AG04450 (cell line): ENCODE measurements at regions not wholly inside any gene's neighbourhood (a gene's known extent, or its start where the extent isn't known, plus 50 kb on each side); places are given as distances from the start of the nearest gene placed in this dataset. TPM values are rescaled to one million over a fixed set of nuclear protein-coding genes. Genes with fewer than 3 reads are reported as not detected.

Source experiments
- CTCF ChIA-PET: fragments of 300-600, 350-600 bp; formaldehyde crosslinking; extraction: SDS; loops from one replicate; lab custom pipeline; 2022; ENCODE audit warnings: antibody characterized with exemption, inconsistent platforms; lab: Charles Lee
- POLR2A ChIA-PET: fragments of 350-600 bp; formaldehyde crosslinking; extraction: SDS; loops from one replicate; lab custom pipeline; 2021; ENCODE audit warnings: antibody characterized with exemption, inconsistent platforms; lab: Yijun Ruan, JAX
- DNase-seq: peaks from one replicate; pipeline ENCODE4 v3.0.0-alpha.2; 2011; ENCODE audit warnings: low read depth, low spot score
- H3K27ac ChIP-seq: one replicate; pipeline ENCODE4 v1.5.1; 2012; ENCODE audit warnings: low read depth, low read length, control low read depth
- H3K27me3 ChIP-seq: one replicate; pipeline ENCODE4 v1.6.0; 2012; ENCODE audit warnings: low read length; ENCODE audit not compliant: control insufficient read depth, insufficient read depth
- H3K4me3 ChIP-seq: 2 replicates; pipeline ENCODE4 v1.5.1; 2011; ENCODE audit warnings: mild to moderate bottlenecking, low read depth, low read length, control low read depth
- H3K9me3 ChIP-seq: 2 replicates; pipeline ENCODE4 v1.5.1; 2012; ENCODE audit warnings: low read length; ENCODE audit not compliant: control insufficient read depth, insufficient read depth
- CTCF ChIP-seq: IDR thresholded peaks from 2 replicates; pipeline ENCODE4 v1.5.1; 2011; ENCODE audit warnings: low read depth, low read length, control low read depth, inconsistent platforms
- small RNA-seq: library from RNA; depleted of rRNA; stranded (forward); fragments of <200 nt; gene quantifications from one replicate; pipeline ENCODE3, GENCODE V24; 2012; ENCODE audit warnings: low read depth; ENCODE audit not compliant: insufficient read length

GRCh38 chr4:29459926-29460325 lies 1260.2 kb upstream of the PCDH7 start:
- Histone ChIP-seq H3K27me3 (no peaks in the 10 kb centered on the region), H3K27ac (no peak overlapping the region), H3K4me3 (no peak overlapping the region), H3K9me3 (no peaks in the 10 kb centered on the region)
- no peak for TF ChIP-seq CTCF
- POLR2A ChIA-PET: no interaction called here
- DNase-seq: no peak
- CTCF ChIA-PET: no interaction called here

GRCh38 chr4:29467044-29467717 lies 1253.0 kb upstream of the PCDH7 start:
- ChIA-PET POLR2A (no interaction called here), CTCF (no interaction called here)
- Histone ChIP-seq H3K4me3 (no peak overlapping the region), H3K27me3 (no peaks in the 10 kb centered on the region), H3K27ac (no peak overlapping the region), H3K9me3 (no peaks in the 10 kb centered on the region)
- DNase-seq: no peak
- TF ChIP-seq CTCF: no peak

Small RNA genes in the stretch of these regions (small RNA-seq; reads per million reads assigned to genes)
- not detected for gene RF00019
- gene RN7SL101P: not detected
